Right lobe of liver (tissue), 6 donors: ENCODE measurements at regions not wholly inside any gene's neighbourhood (a gene's known extent, or its start where the extent isn't known, plus 50 kb on each side); places are given as distances from the start of the nearest gene placed in this dataset.

ENCODE experiments used
- ATAC-seq, 4 donors: fragments of 200-7000 bp; cut with Tn5 transposase; one replicate each; pipeline ENCODE4 v1.9.1; 2020; ENCODE audit warnings: mild to moderate bottlenecking in 4 of 4, moderate library complexity in 4 of 4
- DNase-seq, 3 donors: peaks; one replicate each; pipeline ENCODE4 v3.0.0-alpha.2; 2020
- H3K27ac ChIP-seq, 3 donors: fragments of 200-600 bp; one replicate each; pipeline ENCODE4 v1.8.0; 2022
- H3K27me3 ChIP-seq, 2 donors: fragments of 200-600 bp; one replicate each; pipeline ENCODE4 v1.8.0; 2022
- H3K36me3 ChIP-seq, 4 donors: fragments of 200-600 bp; sonication (generic) in 1 of 4; one replicate each; pipeline versions ENCODE4 v1.5.1 to v1.8.0; 2017 to 2022; ENCODE audit warnings: control low read depth in 1 of 4
- H3K4me1 ChIP-seq, 4 donors: fragments of 200-600 bp; sonication (generic) in 1 of 4; one replicate each; pipeline versions ENCODE4 v1.5.1 to v1.8.0; 2017 to 2022; ENCODE audit warnings: control low read depth in 1 of 4
- H3K4me3 ChIP-seq, 3 donors: fragments of 200-600 bp; one replicate each; pipeline ENCODE4 v1.8.0; 2022
- H3K9me3 ChIP-seq, 4 donors: fragments of 200-600 bp; sonication (generic) in 1 of 4; one replicate each; pipeline versions ENCODE4 v1.5.1 to v1.8.0; 2017 to 2022; ENCODE audit warnings: control low read depth in 1 of 4
- CTCF ChIP-seq, 4 donors: fragments of 200-600 bp in 3 of 4; fragments of 450-650 bp in 1 of 4; IDR thresholded peaks; one replicate each; pipeline versions ENCODE4 v1.5.1 to v1.8.0; 2016 to 2022; ENCODE audit warnings: antibody characterized with exemption in 4 of 4, mild to moderate bottlenecking in 2 of 4
- POLR2A ChIP-seq: fragments of 450-650 bp; IDR thresholded peaks from one replicate; pipeline ENCODE4 v1.6.1; 2017; ENCODE audit warnings: antibody characterized with exemption, mild to moderate bottlenecking
- WGBS: methylation state at CpG from one replicate; pipeline ENCODE4 v1.1.6; 2018; ENCODE audit warnings: low coverage, low lambda C conversion rate; ENCODE audit not compliant: insufficient coverage; ENCODE audit errors: missing lambda C conversion rate; 5-methylcytosine and 5-hydroxymethylcytosine counted together
- intact Hi-C, 2 donors: fragments of 100-400 bp; cut with DNase I; formaldehyde crosslinking; loops; one replicate each; pipeline versions ENCODE4 v1.11.2 to v1.14.1; 2022
- donor health status: DM: no; HTN: yes; CAD: no.
- donor health status: DM: no; HTN: no; CAD: no.
- donor health status: DM: no; HTN: no; CAD: no.
- donor health status: DM: no; HTN: yes; CAD: no.
- donor health status: DM: no; HTN: yes; CAD: no.

DNA sequence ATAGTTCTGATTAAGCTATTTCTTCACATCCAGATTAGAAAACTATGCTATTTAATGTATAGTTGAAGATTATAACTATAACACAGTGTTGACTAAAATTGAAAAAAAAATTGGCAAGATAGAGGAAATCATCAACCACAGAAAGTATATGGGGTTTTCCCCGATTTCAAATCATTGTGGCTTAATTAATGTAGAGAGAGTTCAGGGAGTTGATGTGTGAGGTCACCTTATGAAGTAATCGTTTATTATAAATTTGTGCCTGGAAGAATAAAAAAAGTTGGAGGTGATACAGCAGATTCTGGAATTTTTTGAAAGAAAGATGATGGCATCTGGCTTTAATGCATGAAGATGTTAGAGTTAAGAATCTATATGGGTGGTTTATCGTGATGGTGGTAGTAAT is 84.3 kb downstream of the PTGS2 start:
- Histone ChIP-seq H3K27me3 (no peaks in the 10 kb centered on the region), H3K36me3 (no peaks in the 10 kb centered on the region), H3K27ac (no peak overlapping the region), H3K4me3 (no peak overlapping the region), H3K9me3 (no peaks in the 10 kb centered on the region), H3K4me1 (no peaks in the 10 kb centered on the region)
- DNase-seq, result no peak
- intact Hi-C loops, result no loop called here
- 40% methylated on average over 3 of the region's 3 CpGs for WGBS
- ATAC-seq, result no peak
- TF ChIP-seq POLR2A (no peak), CTCF (IDR thresholded peaks at IDR 0.05) (no peak)

DNA sequence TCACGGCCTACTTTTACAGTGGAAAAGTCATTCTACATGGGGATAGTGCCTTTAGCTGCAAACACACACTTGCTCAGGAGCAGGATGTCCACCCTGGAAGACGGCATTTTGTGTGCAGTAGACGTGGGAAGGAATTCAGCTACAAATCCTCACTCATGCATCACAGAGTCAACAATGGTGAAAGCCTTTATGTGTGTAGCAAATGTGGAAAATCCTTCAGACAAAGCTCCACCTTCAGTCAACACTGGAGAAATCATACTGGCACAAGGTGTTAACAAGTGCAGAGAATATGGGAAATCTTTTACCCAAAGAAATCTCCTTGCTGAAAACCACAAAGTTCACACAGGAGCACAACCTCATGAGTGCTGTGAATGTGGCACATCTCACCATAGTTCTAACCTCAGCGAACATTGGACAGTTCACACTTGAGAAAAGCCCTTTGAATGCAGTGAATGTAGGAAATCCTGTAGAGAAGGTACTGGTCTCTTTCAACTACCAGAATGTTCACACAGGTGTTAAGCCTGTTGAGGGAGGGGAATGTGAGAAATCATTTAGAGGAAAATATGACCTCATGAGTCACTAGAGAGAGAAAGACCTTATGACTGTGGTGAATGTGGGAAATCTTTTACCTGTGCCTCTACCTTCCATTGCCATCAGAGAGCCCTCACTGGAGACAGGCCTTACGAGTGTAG is 101.8 kb downstream of the PTGS2 start:
- H3K4me3 ChIP-seq, result no peak overlapping the region
- WGBS, result 55% methylated on average over 4 of the region's 5 CpGs
- intact Hi-C loops, result no loop called here
- no peaks in the 10 kb centered on the region for H3K9me3 ChIP-seq
- no peaks in the 10 kb centered on the region for H3K36me3 ChIP-seq
- no peak for DNase-seq
- no peak for ATAC-seq
- no peak overlapping the region for H3K27ac ChIP-seq
- peaks cover 0 to 10% (median 0%) of the 10 kb centered on the region in 4 donors for H3K4me1 ChIP-seq
- no peaks in the 10 kb centered on the region for H3K27me3 ChIP-seq
- TF ChIP-seq CTCF (IDR thresholded peaks at IDR 0.05), result no peak
- TF ChIP-seq POLR2A, result no peak

DNA sequence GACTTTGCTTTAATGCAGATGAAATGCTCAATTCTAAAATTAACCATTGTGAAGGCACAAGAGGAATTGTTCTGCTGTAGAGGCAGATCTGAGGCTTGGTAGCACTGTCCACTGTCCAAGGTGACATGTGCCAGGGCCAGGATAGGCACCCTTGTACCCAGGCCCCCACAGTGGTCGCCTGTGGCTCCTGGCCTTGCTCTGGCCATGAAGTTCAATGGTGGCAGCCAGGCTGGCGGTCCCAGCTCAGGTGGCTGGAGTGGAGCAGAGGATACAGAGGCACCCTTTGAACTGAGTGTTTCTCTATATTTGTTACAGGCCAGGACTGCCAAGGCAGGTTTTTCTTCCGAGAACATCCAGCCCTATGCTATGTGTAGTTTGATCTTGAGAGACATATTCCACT is 102.6 kb downstream of the PTGS2 start:
- TF ChIP-seq CTCF (IDR thresholded peaks at IDR 0.05) (no peak), POLR2A (no peak)
- ATAC-seq (no peak), DNase-seq (no peak)
- H3K9me3 ChIP-seq, result no peaks in the 10 kb centered on the region
- intact Hi-C loops, result no loop called here
- WGBS, result no CpG with 5 or more reads among the region's 3 CpGs
- H3K27me3 ChIP-seq, result no peaks in the 10 kb centered on the region
- no peak overlapping the region for H3K27ac ChIP-seq
- peaks cover 0 to 10% (median 0%) of the 10 kb centered on the region in 4 donors for H3K4me1 ChIP-seq
- H3K36me3 ChIP-seq, result no peaks in the 10 kb centered on the region
- no peak overlapping the region for H3K4me3 ChIP-seq

GRCh38 chr1:186577216-186577615 is 103.0 kb downstream of the PTGS2 start:
- Histone ChIP-seq H3K4me3 (no peak overlapping the region), H3K36me3 (no peaks in the 10 kb centered on the region), H3K9me3 (no peaks in the 10 kb centered on the region), H3K27ac (no peak overlapping the region), H3K4me1 (peaks cover 0 to 10% (median 0%) of the 10 kb centered on the region in 4 donors), H3K27me3 (no peaks in the 10 kb centered on the region)
- 69% methylated on average over 2 of the region's 2 CpGs for WGBS
- no peak for ATAC-seq
- TF ChIP-seq CTCF (IDR thresholded peaks at IDR 0.05), result no peak
- no peak for TF ChIP-seq POLR2A
- intact Hi-C loops, result no loop called here
- DNase-seq, result no peak

- Histone ChIP-seq H3K27me3 (no peaks in the 10 kb centered on the region), H3K36me3 (no peaks in the 10 kb centered on the region), H3K4me3 (no peak overlapping the region), H3K4me1 (peaks cover 0 to 10% (median 0%) of the 10 kb centered on the region in 4 donors), H3K27ac (no peak overlapping the region), H3K9me3 (no peaks in the 10 kb centered on the region)
- DNase-seq (no peak), ATAC-seq (peak; percentile 56 to 80 (median 68))
- intact Hi-C loops, result no loop called here
- no peak for TF ChIP-seq POLR2A
- TF ChIP-seq CTCF (IDR thresholded peaks at IDR 0.05), result no peak
These were observed 104.9 kb downstream of the PTGS2 start for GRCh38 chr1:186575348-186575747.
